ENCODE measurements at regions not wholly inside any gene's neighbourhood (a gene's known extent, or its start where the extent isn't known, plus 50 kb on each side); places are given as distances from the start of the nearest gene placed in this dataset.

- no peak for DNase-seq (ENCODE audit: low read depth)
- H3K4me3 ChIP-seq (ENCODE audit: low read depth, low read length) = no peak overlapping the region
- TF ChIP-seq POLR2A (IDR thresholded peaks at IDR 0.05; ENCODE audit: extremely low read depth, insufficient read length) (no peak), CTCF (IDR thresholded peaks at IDR 0.05; ENCODE audit: low read depth, low read length) (no peak), MYC (IDR thresholded peaks at IDR 0.05; ENCODE audit: low read depth, low read length) (no peak), MAX (IDR thresholded peaks at IDR 0.05; ENCODE audit: low read depth, low read length) (no peak)
Measured at GRCh38 chr5:29897916-29898315, 1295.6 kb upstream of the CDH6 start.

GRCh38 chr5:29896646-29897045 lies 1296.8 kb upstream of the CDH6 start:
- DNase-seq (ENCODE audit: low read depth) = peak; percentile 64
- H3K4me3 ChIP-seq (ENCODE audit: low read depth, low read length) = no peak overlapping the region
- TF ChIP-seq CTCF (IDR thresholded peaks at IDR 0.05; ENCODE audit: low read depth, low read length) = no peak
- no peak for TF ChIP-seq MYC (IDR thresholded peaks at IDR 0.05; ENCODE audit: low read depth, low read length)

- H3K4me3 ChIP-seq (ENCODE audit: low read depth, low read length) = no peak overlapping the region
- no peak for DNase-seq (ENCODE audit: low read depth)
- TF ChIP-seq MAX (IDR thresholded peaks at IDR 0.05; ENCODE audit: low read depth, low read length) (no peak), MYC (IDR thresholded peaks at IDR 0.05; ENCODE audit: low read depth, low read length) (no peak)
Measured at GRCh38 chr5:29894668-29895067, 1298.8 kb upstream of the CDH6 start.

- TF ChIP-seq CTCF (IDR thresholded peaks at IDR 0.05; ENCODE audit: low read depth, low read length) (no peak), POLR2A (IDR thresholded peaks at IDR 0.05; ENCODE audit: extremely low read depth, insufficient read length) (no peak), MAX (IDR thresholded peaks at IDR 0.05; ENCODE audit: low read depth, low read length) (no peak), MYC (IDR thresholded peaks at IDR 0.05; ENCODE audit: low read depth, low read length) (no peak)
- no peak for DNase-seq (ENCODE audit: low read depth)
- H3K4me3 ChIP-seq (ENCODE audit: low read depth, low read length) = no peak overlapping the region
Measured at GRCh38 chr5:29889051-29889450, 1304.4 kb upstream of the CDH6 start.

DNA sequence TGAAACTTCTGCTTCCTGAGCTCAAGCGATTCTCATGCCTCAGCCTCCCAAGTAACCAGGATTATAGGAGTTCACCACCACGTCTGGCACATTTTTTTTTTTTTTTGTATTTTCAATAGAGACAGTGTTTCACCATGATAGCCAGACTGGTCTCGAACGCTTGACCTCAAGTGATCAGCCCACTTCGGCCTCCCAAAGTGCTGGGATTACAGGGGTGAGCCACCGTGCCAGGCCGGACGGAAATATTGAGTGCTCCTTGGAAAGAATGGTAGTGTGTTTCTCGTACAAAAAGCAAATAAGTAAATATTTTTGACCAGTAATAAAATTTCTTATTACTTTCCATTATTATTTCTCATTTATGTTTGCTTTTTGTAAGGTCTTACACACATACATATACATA lies 1307.9 kb upstream of the CDH6 start:
- no peak overlapping the region for H3K4me3 ChIP-seq (ENCODE audit: low read depth, low read length)
- no peak for DNase-seq (ENCODE audit: low read depth)
- TF ChIP-seq MAX (IDR thresholded peaks at IDR 0.05; ENCODE audit: low read depth, low read length) (no peak), CTCF (IDR thresholded peaks at IDR 0.05; ENCODE audit: low read depth, low read length) (no peak), POLR2A (IDR thresholded peaks at IDR 0.05; ENCODE audit: extremely low read depth, insufficient read length) (no peak), MYC (IDR thresholded peaks at IDR 0.05; ENCODE audit: low read depth, low read length) (no peak)

DNA sequence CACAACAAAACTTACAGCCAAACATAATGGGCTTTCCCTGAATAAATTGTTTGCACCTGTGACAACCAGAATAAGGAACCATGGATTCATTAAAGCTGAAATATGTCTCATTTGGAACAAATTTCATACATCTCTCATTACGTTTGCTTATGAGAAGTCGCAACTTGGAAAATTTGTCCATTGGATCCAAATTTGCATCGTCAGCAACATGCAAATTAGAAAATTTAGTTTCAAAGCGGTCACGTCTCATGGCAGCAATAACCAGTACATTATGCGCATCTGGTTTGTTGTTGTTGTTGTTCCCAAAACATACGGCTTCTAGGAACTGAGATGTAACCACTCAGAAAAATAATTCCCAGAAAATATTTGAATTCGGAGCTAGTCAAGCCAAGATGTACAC lies 1311.5 kb upstream of the CDH6 start:
- no peak for DNase-seq (ENCODE audit: low read depth)
- H3K4me3 ChIP-seq (ENCODE audit: low read depth, low read length) = no peak overlapping the region
- no peak for TF ChIP-seq MAX (IDR thresholded peaks at IDR 0.05; ENCODE audit: low read depth, low read length)
- TF ChIP-seq CTCF (IDR thresholded peaks at IDR 0.05; ENCODE audit: low read depth, low read length) = no peak
- no peak for TF ChIP-seq POLR2A (IDR thresholded peaks at IDR 0.05; ENCODE audit: extremely low read depth, insufficient read length)
- no peak for TF ChIP-seq MYC (IDR thresholded peaks at IDR 0.05; ENCODE audit: low read depth, low read length)
